ENCODE measurements at regions not wholly inside any gene's neighbourhood (a gene's known extent, or its start where the extent isn't known, plus 50 kb on each side); places are given as distances from the start of the nearest gene placed in this dataset.

GRCh38 chr9:21579743-21580142, 97.6 kb upstream of the IFNE start:
- H3K23ac ChIP-seq (ENCODE audit: insufficient read length, low read depth, low read length) = no peak overlapping the region
- H3K9ac ChIP-seq (ENCODE audit: extremely low read depth, insufficient read length, low read length) = no peak overlapping the region
- no peaks in the 10 kb centered on the region for H4K20me1 ChIP-seq (ENCODE audit: control insufficient read depth, insufficient read depth, insufficient read length)
- no peak overlapping the region for H2BK12ac ChIP-seq (ENCODE audit: insufficient read length, low read depth, low read length)
- H2BK20ac ChIP-seq (ENCODE audit: low read depth, low read length, poor library complexity, severe bottlenecking) = no peak overlapping the region
- DNase-seq = no peak
- H3K27me3 ChIP-seq (ENCODE audit: insufficient read depth, low read length) = no peaks in the 10 kb centered on the region
- H2AFZ ChIP-seq (ENCODE audit: low read length) = no peak overlapping the region
- no peak for TF ChIP-seq CTCF (conservative IDR thresholded peaks at IDR 0.05)
- H3K79me1 ChIP-seq (ENCODE audit: insufficient read depth, low read depth, low read length, poor library complexity, severe bottlenecking) = no peaks in the 10 kb centered on the region
- no peaks in the 10 kb centered on the region for H3K4me1 ChIP-seq (ENCODE audit: insufficient read depth, low read length)
- H3K9me3 ChIP-seq (ENCODE audit: control insufficient read depth, low read depth, low read length) = no peaks in the 10 kb centered on the region
- H3K18ac ChIP-seq (ENCODE audit: insufficient read length, low read depth, low read length) = no peak overlapping the region
- no peak overlapping the region for H2BK5ac ChIP-seq (ENCODE audit: insufficient read length, low read length)
- Mint-ChIP-seq H3K27me3 (ENCODE audit: low read depth) (no peaks in the 10 kb centered on the region), H3K4me3 (no peak overlapping the region), H3K4me1 (peaks cover 4 to 9% of the 10 kb centered on the region in 2 experiments; a peak in 3 of 4 replicates), H3K27ac (no peak overlapping the region), H3K9me3 (no peaks in the 10 kb centered on the region), H3K36me3 (ENCODE audit: insufficient read depth in 1 of 3, low read depth in 3 of 3) (no peaks in the 10 kb centered on the region; a peak in 1 of 7 replicates)
- H3K4me2 ChIP-seq (ENCODE audit: insufficient read depth, insufficient read length, low read length) = no peak overlapping the region
- no peak overlapping the region for H2BK15ac ChIP-seq (ENCODE audit: low read depth, low read length)
- no peak overlapping the region for H4K5ac ChIP-seq (ENCODE audit: insufficient read length, low read depth, low read length)
- H2BK120ac ChIP-seq (ENCODE audit: low read depth, low read length, poor library complexity, severe bottlenecking) = no peak overlapping the region
- H3K23me2 ChIP-seq (ENCODE audit: insufficient read length, low read depth, low read length, poor library complexity, severe bottlenecking) = no peaks in the 10 kb centered on the region
- H2AK5ac ChIP-seq (ENCODE audit: insufficient read length, low read length) = no peak overlapping the region
- H4K8ac ChIP-seq (replicated peaks; ENCODE audit: insufficient read length, low read depth, low read length) = no peak overlapping the region
- no peaks in the 10 kb centered on the region for H3K79me2 ChIP-seq (ENCODE audit: insufficient read depth, low read length)
- no peak overlapping the region for H3T11ph ChIP-seq (ENCODE audit: low read length)
- no CpG with 5 or more reads among the region's 1 CpG for WGBS (ENCODE audit: extremely low coverage, insufficient read length, low lambda C conversion rate)
- H3K27ac ChIP-seq (ENCODE audit: insufficient read length, low read depth, low read length) = no peak overlapping the region
- H4K91ac ChIP-seq (ENCODE audit: insufficient read length, low read depth, low read length) = no peak overlapping the region
- no peak overlapping the region for H3K56ac ChIP-seq (ENCODE audit: insufficient read length, low read depth, low read length)
- no peak overlapping the region for H3K14ac ChIP-seq (ENCODE audit: insufficient read depth, low read length)
- H3K4ac ChIP-seq (ENCODE audit: low read depth, low read length) = no peak overlapping the region

Measured in H9 (cell line).